OCI-LY1 (cell line): ENCODE measurements at regions not wholly inside any gene's neighbourhood (a gene's known extent, or its start where the extent isn't known, plus 50 kb on each side); places are given as distances from the start of the nearest gene placed in this dataset.

Source experiments
- EZH2 ChIP-seq: fragments of 200-600 bp; sonication (generic), shearing (Covaris generic); IDR thresholded peaks from 2 replicates; pipeline ENCODE4 v1.8.0; 2017; ENCODE audit warnings: borderline replicate concordance, mixed run types, mild to moderate bottlenecking, antibody characterized with exemption, low read length, moderate library complexity, mixed read lengths
- TF ChIP-seq, protein P1 (sequence below): fragments of 200-600 bp; sonication (generic), shearing (Covaris generic); IDR thresholded peaks from 2 replicates; pipeline ENCODE4 v1.5.1; 2017; ENCODE audit warnings: mild to moderate bottlenecking, antibody characterized with exemption, low read length, moderate library complexity, mixed read lengths

DNA sequence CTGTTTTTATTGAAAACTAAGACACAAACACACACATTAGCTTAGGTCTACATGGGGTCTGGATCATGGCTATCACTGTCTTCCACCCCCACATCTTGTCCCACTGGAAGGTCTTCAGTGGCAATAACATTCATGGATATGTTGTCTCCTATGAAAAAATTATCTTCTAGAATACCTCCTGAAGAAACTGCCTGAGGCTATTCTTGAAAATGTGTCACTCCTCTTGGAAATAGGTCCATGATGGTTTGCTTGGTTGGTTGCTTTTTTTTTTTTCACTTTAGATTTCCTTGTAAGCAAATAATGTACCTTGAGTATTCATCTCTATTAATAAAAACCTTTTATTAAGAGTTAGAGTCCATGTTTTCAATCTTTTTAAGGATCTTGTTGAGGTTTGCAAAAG is 195.3 kb upstream of the PDE5A start:
- TF ChIP-seq, protein P1, sequence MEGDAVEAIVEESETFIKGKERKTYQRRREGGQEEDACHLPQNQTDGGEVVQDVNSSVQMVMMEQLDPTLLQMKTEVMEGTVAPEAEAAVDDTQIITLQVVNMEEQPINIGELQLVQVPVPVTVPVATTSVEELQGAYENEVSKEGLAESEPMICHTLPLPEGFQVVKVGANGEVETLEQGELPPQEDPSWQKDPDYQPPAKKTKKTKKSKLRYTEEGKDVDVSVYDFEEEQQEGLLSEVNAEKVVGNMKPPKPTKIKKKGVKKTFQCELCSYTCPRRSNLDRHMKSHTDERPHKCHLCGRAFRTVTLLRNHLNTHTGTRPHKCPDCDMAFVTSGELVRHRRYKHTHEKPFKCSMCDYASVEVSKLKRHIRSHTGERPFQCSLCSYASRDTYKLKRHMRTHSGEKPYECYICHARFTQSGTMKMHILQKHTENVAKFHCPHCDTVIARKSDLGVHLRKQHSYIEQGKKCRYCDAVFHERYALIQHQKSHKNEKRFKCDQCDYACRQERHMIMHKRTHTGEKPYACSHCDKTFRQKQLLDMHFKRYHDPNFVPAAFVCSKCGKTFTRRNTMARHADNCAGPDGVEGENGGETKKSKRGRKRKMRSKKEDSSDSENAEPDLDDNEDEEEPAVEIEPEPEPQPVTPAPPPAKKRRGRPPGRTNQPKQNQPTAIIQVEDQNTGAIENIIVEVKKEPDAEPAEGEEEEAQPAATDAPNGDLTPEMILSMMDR, result no peak
- TF ChIP-seq EZH2, result no peak
